ENCODE measurements at regions not wholly inside any gene's neighbourhood (a gene's known extent, or its start where the extent isn't known, plus 50 kb on each side); places are given as distances from the start of the nearest gene placed in this dataset.
"Not testable (repeated sequence)": the region's sequence is repeated elsewhere in the genome, so short reads cannot be mapped to it uniquely, and the experiment has no call there.

GRCh38 chr21:15119486-15119885 is 54.7 kb upstream of the NRIP1 start:
- DNase-seq: no peak

GRCh38 chr21:15121097-15121654 is 56.4 kb upstream of the NRIP1 start:
- DNase-seq: no peak

- no peak for DNase-seq
Measured at GRCh38 chr21:15121655-15122120, 56.9 kb upstream of the NRIP1 start.

GRCh38 chr21:15122241-15122640 is 57.4 kb upstream of the NRIP1 start:
- no peak for DNase-seq

GRCh38 chr21:15124731-15125130 is 59.9 kb upstream of the NRIP1 start:
- no peak for DNase-seq

- DNase-seq: no peak
Measured at GRCh38 chr21:15126948-15127347, 62.1 kb upstream of the NRIP1 start.

GRCh38 chr21:15127437-15127836 is 62.6 kb upstream of the NRIP1 start:
- no peak for DNase-seq

- no peak for DNase-seq
Measured at GRCh38 chr21:15128267-15128666, 63.5 kb upstream of the NRIP1 start.

GRCh38 chr21:15128714-15129113 is 63.9 kb upstream of the NRIP1 start:
- not testable (repeated sequence) for DNase-seq

- DNase-seq: no peak
Measured at GRCh38 chr21:15130326-15130725, 65.5 kb upstream of the NRIP1 start.

- no peak for DNase-seq
Measured at GRCh38 chr21:15130751-15131150, 66.0 kb upstream of the NRIP1 start.

- no peak for DNase-seq
Measured at GRCh38 chr21:15132781-15133180, 68.0 kb upstream of the NRIP1 start.

- DNase-seq: no peak
Measured at GRCh38 chr21:15134701-15135470, 70.1 kb upstream of the NRIP1 start.

GRCh38 chr21:15135867-15136629 is 71.2 kb upstream of the NRIP1 start:
- DNase-seq: no peak

GRCh38 chr21:15138490-15138889 is 73.7 kb upstream of the NRIP1 start:
- no peak for DNase-seq

GRCh38 chr21:15139898-15140297 is 75.1 kb upstream of the NRIP1 start:
- DNase-seq: no peak

GRCh38 chr21:15140321-15141019 is 75.7 kb upstream of the NRIP1 start:
- DNase-seq: no peak

GRCh38 chr21:15141261-15141970 is 76.6 kb upstream of the NRIP1 start:
- DNase-seq: no peak

GRCh38 chr21:15144026-15144425 is 79.2 kb upstream of the NRIP1 start:
- DNase-seq: no peak

GRCh38 chr21:15148437-15148836 is 83.6 kb upstream of the NRIP1 start:
- no peak for DNase-seq

- DNase-seq: no peak
Measured at GRCh38 chr21:15149600-15150224, 84.9 kb upstream of the NRIP1 start.

Measured in stimulated activated CD8-positive, alpha-beta memory T cell treated with anti-CD3 and anti-CD28 coated beads, Interleukin-4, amount 100 ng/mL, for 48 hours (primary cell).